ENCODE measurements at regions not wholly inside any gene's neighbourhood (a gene's known extent, or its start where the extent isn't known, plus 50 kb on each side); places are given as distances from the start of the nearest gene placed in this dataset.

DNA sequence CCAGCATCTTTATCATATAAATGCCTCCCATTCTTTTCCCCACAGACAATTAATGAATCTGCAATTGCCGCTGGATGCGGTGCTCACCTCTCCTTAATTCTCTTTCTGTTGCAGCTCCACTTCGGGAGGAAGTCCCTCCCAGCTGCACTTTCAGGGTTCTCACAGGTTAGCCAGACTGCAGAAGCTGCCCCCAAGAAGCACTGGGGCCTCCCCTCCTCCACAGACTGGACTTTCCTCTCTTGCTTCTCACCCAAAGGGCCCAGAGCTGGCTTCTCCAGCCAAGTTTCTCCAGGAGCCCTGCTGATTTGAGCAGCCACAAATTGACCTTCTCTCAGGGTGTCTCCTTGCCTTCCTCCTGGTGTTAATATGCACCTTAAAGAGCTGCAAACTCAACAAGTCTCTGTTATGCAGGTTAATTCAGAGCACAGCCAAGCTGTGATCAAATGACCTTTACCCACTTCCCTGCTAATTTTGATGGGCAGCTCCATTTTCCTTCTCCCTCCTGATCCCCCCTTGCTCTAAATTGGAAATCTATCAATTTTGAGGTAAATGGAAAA is 298.9 kb downstream of the BUD13 start:
- no peak for DNase-seq (ENCODE audit: low spot score)

DNA sequence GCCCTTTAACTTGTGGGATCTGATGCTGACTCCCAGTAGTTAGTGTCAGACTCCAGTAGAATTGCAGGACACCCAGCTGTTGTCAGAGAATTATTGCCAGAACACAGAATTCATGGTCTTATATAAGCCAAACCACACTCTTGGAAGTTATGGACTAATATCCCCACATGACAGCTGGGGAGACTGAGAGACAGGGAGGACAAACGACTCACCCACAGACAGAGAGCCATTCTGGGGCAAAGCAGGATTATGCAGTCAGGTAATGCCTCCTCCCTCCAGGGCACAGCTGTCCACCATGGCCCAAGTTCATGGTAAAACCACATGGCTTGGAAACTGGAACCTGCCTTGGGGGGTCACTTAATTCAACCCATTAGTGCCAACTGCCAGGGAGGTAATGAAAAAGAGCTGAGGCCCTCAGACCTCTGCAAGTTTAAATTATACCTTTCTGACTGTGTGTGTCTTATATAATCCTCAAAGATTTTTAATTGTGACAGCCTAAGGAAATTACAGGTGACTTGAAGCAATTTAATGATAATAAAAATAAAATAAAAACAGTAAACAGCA is 299.5 kb downstream of the BUD13 start:
- no peak for DNase-seq (ENCODE audit: low spot score)

DNA sequence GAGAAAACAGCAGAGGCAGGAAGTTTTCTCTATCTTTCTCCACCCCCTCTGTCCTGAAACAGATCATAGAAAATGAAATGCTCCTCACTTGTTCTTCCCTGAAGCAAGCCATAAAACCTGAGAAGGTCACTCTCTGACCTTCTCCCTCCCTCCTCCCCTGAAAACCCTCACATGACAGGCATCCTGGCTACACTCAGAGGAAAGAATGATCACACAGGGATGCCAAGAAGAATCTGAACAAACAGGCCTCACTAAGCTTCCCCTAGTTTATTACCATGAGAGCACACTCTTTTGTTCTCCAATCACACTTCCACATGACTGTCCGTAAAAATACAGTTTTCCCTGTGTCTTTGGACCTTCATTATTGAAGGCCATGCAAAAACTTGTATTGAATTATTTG is 300.1 kb downstream of the BUD13 start:
- DNase-seq (ENCODE audit: low spot score), result no peak

DNA sequence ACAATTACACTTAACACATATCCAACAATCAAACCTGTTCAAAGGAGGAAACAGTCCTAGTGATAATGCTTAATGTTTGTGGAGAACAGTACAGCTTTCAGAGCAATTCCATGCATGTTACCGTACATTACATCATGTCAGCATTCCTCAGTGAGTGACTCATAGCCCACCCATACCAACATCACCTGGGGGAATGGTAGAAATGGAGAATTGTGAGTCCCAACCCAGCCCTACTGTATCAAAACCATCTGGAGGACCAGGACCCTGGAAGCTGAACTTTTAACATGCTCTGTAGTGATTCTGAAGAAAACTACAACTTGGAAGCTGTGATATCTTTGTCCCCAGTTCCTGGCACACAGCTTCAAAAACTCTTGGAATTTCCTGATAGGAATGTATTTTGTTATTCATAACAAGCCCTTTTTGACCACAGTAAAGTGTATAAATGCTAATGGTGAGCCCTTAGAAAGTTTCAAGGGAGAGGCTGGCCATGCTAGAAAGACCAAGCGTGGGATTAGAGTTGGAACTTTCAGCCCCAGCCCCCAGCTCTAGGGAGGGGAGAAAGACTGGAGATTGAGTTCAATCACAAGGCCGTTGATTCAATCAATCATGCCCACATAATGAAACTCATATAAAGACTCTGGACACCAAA is 301.1 kb downstream of the BUD13 start:
- peak; percentile 1 for DNase-seq (ENCODE audit: low spot score)

DNA sequence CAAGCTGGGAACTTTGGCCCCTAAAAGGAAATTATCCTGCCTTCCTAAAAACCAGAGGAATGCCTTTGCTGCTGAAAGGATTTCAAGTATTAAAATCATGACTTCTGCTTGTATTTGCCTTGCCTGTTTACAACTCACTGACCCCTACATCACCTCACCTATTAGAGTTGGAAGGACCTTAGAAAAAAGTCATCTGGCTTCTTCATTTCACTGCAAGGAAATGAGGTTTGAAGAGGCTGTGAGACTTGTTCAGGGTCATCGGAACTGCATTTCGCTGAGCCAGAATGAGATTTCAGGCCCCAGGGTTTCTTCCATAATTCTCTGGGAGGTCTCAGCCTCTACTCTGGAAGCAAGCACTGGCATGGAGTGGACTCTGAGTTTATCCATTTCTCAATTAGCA is 304.1 kb downstream of the BUD13 start:
- DNase-seq (ENCODE audit: low spot score), result no peak

DNA sequence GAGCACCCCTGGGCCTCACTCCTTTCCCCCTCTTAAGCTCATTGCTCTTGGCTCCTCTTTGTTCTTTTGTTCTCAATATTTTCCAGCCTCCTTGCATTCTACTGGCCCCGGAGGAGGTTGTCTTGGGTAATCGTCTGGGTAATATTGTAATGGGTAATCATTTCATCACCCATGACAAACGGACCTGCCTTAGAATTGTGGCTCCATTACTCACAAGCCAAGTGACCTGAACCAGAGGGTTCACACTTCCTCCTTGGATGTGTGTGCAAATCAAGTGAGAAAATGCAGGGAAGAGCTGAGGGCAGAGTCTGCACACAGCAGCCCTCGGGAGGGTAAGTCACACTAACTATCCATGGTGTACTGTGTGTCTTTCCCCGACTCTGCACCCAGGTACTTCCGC is 305.0 kb downstream of the BUD13 start:
- DNase-seq (ENCODE audit: low spot score), result no peak

DNA sequence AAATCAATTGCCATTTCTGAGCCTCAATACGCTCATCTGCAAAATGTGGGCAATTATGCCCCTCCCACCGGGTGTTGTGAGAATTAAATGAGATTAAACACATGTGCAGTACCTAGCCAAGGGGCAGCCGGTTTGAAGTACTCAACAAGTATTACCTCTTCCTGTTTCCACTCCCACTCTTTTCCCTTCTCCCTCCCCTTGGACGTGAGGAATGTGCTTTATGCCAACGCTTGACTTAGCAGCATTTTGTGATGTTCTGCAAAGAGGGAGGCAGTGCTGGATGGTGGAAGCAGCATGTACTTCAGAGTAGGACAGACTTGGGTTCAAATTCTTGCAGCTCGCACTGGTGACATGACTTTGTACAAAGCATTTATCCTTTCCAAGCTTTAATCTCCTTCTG is 306.0 kb downstream of the BUD13 start:
- DNase-seq (ENCODE audit: low spot score), result no peak

DNA sequence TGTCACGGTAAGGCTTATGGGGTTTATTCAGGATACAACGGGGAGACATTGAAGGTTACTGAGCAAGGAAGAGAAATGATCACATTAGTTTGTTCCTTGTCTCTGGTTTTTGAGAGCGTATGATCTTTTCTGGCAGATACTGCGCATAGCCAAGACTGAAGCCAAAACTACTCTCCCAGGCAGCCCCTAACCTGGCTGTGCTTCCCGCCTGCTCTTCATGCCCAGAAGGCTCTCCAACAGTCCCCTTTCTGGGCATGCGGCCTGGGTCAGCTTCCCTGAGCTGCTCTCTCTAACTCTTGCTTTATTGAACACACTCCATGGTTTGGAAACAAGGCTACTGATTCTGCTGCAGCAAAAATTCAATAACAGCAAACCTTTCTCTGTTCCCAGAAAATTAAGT is 306.6 kb downstream of the BUD13 start:
- DNase-seq (ENCODE audit: low spot score), result no peak

DNA sequence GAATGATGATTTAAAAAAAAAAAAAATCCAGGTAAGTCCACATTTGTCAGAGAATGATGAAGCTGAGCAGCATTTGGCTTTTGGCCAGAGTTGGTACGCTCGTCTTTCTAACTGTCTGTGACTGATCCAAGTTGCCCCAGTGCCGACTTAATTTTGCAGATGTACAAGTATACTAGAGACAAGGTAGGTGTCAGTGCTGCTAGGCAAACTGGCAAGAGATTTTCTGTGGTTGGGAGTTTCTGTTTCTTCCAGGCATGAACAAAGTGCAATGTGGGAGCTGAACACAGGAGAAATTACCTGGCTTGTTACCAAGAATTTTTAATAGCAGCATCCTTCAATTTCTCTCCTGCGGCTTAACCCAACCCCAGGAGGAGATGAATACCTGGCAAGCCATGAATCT is 307.7 kb downstream of the BUD13 start:
- no peak for DNase-seq (ENCODE audit: low spot score)

DNA sequence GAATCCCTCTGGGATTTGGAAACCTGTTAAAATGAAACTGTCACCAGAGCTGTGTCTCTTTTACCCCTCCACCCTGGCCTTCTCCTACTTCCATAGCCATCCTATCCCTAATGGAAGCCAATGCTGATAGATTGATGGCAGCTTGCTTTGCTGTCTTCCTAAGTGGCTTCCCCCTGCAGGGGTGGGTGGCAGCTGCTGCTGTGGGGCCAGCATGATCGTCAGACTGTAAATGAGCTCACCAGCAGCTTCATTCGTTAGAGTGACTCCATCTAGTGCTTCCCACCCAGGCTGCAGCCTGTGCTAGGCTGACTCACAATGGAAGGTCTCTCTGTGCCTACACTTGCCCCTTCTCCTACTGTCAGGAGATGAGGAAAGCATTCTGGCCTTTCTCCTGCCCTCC is 311.0 kb downstream of the BUD13 start:
- DNase-seq (ENCODE audit: low spot score), result no peak

DNA sequence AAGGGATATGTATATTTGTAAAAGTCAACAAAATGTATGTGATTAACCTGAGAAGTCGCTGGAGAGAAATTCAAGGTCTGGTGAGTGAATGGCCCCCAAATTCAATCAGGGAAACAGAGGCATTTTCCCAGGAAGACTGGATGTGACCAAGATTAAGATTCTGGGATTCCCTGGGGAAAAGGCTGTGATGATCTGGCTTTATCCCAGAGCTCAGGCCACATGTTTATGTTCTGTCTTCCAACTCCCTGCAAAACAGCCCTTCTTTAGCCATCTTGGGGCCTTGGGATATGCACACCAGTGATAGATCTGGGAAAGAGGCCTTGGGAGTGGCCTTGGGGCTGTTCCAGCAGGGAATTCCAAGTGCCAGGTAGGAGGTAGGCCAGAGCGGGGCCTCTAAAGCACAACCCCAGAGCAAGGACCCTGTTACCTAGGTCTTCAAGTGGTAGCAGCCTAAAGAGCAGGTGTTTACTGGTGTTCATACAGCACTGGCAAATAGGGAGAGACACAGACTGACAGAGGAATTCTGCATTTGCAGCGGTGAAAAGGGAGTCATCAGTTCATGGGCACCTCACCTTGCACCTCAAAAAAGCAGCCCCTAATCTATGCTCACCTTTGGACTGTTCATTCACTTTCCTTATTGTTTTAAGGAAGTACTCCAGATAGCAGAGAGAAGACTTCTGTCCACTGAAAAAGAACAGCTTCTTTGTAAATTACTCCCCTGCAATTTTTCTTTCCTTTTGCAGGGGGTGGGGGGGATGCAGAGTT is 312.4 kb downstream of the BUD13 start:
- no peak for DNase-seq (ENCODE audit: low spot score)

DNA sequence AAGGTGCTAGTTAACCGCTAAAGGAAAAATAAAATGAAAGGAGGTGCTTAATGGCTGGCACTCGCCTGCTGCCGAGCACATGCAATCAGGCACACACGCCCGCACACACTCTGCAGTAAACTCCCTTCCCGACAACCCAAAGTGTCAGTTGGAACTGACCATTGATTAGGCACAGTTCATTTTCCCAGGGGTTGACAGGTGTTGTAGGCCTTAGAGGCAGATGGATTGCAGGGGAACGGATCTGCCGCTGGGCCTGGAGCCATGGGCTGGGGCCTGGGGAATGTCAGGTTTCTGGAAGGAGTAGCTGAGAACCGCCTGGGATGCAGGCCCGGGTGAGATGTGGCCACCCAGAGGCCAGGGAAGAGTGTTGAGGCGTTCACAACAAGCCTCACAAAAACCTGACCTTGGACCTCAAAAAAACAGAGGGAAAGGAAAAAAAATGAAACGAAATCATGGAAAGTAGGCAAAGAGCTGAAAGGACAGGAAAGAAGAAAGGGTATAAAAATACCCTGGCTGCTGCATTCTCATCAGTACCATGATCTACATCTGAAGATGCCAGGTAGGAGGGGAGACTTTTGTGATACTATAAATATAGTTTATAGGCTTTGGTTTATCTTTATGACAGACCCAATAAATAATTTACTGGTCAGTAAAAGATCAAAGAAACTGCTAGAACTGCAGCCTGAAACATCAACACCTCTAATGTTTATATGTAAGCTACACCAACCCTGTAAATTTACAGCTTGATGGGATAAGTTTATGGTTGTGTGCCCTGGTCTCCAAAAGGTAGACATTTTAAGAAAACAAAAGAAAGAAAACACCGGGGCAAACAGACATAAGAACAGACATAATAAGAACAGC is 313.4 kb downstream of the BUD13 start:
- no peak for DNase-seq (ENCODE audit: low spot score)

DNA sequence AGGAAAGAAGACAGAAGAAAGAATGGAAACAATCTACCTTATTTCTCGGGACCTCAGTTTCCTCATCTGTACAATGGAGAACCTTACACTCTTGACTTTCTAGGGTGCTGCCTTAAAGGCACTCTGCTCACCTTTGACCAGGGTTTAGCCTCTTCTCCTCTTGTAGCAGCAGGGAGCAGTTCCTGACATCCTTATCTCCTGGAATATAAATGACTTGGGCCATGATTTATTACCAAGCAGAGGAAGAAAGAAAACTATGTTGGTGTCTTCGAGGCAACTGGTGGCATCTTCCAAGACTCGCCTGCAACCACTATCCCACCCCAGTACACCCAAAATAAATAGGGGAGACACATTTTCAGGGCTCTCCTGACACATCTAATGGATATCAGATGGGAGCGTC is 314.2 kb downstream of the BUD13 start:
- DNase-seq (ENCODE audit: low spot score), result no peak

DNA sequence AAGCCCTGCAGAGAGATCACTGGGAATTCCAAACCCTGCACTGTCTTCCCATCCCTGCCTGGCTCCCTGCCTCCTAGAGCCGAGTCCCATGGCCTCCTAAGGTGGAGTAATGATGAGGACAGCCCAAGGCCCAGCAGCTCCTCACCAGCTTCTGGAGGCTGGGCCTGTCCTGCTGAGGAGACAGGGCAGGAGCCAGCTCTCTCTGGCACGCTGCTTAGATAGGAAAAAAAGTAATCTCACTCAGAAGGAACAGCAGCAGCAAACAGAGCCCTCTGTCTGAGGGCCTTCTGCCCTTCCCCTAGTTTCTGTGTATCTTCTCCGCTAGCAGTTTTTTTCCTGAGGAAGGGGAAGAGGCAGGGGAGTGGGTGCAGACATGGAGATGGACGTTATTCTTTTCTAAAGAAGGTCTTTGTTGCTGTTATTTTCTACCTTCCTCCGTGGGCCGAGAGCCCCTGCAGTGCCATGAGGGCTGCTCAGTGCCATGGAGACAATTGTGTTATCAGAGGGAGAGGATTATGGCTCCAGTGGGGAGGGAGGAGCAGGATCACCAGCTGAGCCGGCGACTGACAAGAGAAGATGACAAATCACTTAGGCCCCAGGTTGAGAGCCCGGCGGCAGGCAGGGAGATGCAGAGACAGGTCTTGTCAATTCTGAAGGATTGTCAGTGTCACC is 315.3 kb downstream of the BUD13 start:
- no peak for DNase-seq (ENCODE audit: low spot score)

DNA sequence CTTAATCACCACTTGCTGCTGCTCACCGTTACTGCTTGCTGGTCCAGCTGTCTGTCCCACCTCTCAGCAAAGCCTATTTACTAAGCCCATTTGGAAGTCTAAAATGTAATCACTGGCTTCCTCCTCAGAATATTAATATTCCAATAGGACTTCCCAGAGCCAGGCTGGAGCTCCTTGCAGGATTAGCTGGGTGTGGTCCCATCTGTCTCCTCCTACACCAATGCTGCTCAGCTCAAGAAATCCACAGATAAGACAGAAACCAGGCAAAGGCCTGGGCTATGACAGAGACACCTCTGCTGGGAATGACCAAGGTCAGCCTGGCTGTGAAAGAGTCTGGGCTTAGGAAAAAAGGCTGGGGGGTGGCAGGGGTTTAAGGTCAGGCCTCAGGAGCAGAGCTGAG is 317.8 kb downstream of the BUD13 start:
- no peak for DNase-seq (ENCODE audit: low spot score)

DNA sequence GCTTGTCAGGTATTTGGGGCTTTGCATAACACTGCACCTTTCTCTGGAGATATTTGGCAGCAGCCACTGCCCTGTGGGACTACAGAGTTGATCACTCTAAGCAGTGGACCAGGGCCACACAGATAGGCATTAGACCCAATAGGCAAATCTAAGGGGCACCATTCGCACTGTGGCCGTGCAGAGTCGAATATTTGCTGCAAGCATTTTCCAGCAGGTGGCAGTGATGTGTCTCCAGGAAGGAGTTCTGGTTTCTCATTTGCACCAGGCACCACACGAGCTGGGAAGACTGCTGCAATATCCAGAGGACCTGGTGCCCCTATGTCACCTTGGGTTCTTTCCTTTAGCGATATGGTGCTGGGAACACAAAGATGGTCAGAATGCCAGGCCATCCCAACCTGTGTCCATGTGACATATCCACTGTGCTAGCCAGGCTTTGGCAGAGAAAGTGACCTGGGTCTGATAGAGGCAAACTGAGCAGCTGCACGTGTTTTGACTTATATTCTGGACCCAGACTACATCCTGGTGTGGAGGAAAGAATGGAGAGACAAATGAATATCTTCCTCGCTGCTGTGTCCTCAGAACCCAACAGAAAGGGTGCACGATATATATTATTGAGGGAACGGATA is 318.7 kb downstream of the BUD13 start:
- DNase-seq (ENCODE audit: low spot score), result no peak

DNA sequence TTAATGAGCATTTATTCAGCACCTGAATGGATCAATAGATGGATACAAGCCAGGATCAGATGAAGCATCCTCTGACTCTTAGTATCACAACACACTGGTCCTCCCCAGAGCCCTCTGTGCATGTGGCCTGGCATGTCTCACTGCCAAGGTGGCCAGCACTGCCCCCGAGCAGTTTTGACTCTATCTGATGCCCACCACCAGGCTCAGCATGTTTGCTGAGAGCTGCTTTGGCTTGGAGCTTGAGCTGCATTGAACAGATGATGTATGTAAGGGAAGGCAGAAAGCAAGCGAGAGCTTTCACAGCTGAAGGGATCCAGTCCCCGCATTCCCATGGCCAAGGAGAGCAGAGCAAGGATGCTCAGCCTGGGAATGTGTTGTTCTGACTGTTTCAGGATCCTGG is 320.3 kb downstream of the BUD13 start:
- DNase-seq (ENCODE audit: low spot score), result no peak

DNA sequence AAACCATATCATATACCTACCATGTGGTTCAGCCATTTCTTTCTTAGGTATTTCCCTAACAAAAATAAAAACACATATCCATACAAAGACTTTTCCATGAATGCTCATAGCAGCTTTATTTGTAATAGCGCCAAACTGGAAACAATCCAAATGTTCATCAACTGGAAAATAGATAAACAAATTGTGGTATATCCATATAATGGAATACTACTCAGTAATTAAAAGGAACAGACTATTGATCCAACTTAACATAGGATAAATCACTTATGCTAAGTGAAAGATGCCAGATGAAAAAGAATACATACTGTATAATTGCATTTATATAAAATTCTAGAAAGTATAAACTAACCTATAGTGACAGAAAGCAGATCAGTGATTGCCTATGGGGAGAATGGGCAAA is 323.3 kb downstream of the BUD13 start:
- DNase-seq (ENCODE audit: low spot score), result no peak

DNA sequence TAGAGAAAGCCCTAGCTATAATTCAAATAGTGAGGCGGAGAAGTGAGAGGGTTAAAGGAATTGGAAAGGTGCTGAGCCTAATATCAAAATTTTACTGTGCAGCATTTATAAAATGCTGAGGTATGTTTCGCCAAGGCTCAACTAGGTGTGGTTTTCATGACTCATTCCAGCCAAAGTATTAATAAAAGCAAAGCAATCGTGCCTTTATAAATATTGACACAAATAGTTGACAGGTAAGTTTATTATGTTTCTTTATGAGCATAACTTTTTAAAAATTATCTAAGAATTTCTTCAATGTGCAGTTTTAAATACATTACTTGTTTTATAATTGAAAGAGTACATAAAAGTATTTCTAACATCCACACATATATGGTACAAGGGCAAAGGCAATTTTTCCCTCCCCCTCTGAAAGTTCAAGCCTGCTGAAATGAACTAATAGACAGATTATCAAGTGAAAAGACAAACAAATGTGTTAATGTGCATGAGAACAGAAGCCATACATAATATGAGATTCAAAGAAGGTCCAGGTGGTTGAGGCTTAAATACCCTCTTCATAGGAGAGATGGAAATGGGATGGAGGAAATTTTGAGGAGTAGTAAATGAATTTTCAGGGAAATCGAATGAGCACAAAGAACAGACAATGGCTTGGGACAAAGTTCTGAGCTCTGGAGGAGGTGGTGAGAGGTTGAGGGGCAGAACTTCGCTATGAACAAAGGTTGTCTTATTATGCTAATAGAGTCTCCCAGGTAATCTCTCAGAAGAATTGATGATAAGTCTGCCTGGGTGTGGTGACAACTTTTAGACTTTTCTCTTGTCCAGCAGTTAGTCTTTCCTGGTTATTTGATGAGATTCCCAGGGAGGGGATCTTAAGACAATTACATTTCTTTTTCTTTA is 326.5 kb downstream of the BUD13 start:
- no peak for DNase-seq (ENCODE audit: low spot score)
